Skeletal muscle tissue (tissue), 3 donors: ENCODE measurements at regions not wholly inside any gene's neighbourhood (a gene's known extent, or its start where the extent isn't known, plus 50 kb on each side); places are given as distances from the start of the nearest gene placed in this dataset.

Source experiments
- H3K27ac ChIP-seq: one replicate; pipeline ENCODE4 v1.7.0; 2013; ENCODE audit warnings: mild to moderate bottlenecking, low read depth, low read length, inconsistent platforms
- H3K27me3 ChIP-seq, 3 donors: one replicate each; pipeline ENCODE4 v1.7.0; 2013; ENCODE audit warnings: low read length in 3 of 3; ENCODE audit not compliant: control insufficient read depth in 3 of 3, insufficient read depth in 3 of 3
- H3K36me3 ChIP-seq, 3 donors: one replicate each; pipeline ENCODE4 v1.7.0; 2013; ENCODE audit warnings: low read length in 3 of 3; ENCODE audit not compliant: control insufficient read depth in 3 of 3, insufficient read depth in 3 of 3
- H3K4me1 ChIP-seq, 3 donors: one replicate each; pipeline ENCODE4 v1.7.0; 2013; ENCODE audit warnings: low read length in 3 of 3, mild to moderate bottlenecking in 3 of 3; ENCODE audit not compliant: control insufficient read depth in 3 of 3, insufficient read depth in 3 of 3
- H3K4me3 ChIP-seq, 3 donors: one replicate each; pipeline ENCODE4 v1.7.0; 2013; ENCODE audit warnings: low read length in 3 of 3
- H3K9ac ChIP-seq, 3 donors: one replicate each; pipeline ENCODE4 v1.7.0; 2013; ENCODE audit warnings: low read length in 3 of 3, mild to moderate bottlenecking in 3 of 3, moderate library complexity in 2 of 3, low read depth in 1 of 3
- H3K9me3 ChIP-seq, 3 donors: one replicate each; pipeline ENCODE4 v1.7.0; 2013; ENCODE audit warnings: low read length in 3 of 3; ENCODE audit not compliant: control insufficient read depth in 3 of 3
- donor health status: Osteomylitis.

DNA sequence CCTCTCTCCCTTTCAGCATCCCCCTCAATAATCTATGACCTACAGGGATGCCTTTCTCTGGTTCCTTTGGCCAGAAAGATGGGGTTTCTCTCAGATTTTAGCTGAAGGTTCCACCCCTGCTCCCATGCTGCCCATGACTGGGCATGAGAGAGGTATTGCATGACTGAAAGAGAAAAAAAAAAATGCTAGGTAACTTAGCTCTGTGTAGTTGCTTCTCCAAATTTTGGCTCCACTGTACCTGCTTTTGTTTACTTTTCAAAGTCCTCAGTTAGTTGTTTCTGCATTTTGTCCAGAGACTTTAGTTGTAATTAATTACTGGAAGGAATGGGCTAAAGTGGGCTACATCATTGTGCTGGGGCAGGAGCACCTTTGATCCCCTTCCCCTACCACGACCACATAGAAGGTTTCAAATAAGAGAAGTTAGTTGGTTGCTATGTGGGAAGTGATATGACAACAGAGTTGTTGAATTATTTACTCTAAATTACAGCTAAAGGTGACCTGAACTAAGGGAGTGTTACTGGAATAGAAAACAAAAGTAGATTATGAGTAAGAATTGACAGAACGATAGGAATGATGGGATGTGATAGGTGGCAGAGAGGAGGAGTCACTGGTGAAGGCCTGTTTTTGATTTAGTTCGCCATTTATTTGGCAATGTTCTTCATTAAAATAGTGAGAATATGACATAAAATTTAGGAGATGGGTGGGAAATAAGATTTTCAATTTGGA lies 605.4 kb upstream of the NR2F2 start:
- H3K4me1 ChIP-seq = no peaks in the 10 kb centered on the region
- no peak overlapping the region for H3K4me3 ChIP-seq
- H3K9ac ChIP-seq = no peak overlapping the region
- H3K36me3 ChIP-seq = no peaks in the 10 kb centered on the region
- H3K9me3 ChIP-seq = no peaks in the 10 kb centered on the region
- H3K27me3 ChIP-seq = no peaks in the 10 kb centered on the region
- no peak overlapping the region for H3K27ac ChIP-seq

DNA sequence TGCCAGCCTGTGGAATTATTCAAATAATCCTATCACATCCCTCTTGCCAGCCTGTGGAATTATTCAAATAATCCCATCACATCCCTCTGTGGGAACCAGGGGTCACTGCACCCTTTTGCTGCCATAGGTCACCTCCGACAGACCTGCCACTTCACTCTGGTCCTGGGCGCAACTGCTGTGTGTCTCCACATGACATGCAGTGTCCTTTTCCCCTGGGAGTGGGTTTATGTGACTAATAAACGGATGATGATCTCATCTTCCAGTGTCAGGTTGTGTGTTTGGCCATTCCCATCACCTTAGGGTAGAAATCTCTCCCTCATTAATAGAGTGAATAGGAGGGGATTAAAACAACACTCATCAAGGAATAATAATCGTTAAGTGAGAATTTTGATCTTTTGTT lies 603.6 kb upstream of the NR2F2 start:
- no peak overlapping the region for H3K27ac ChIP-seq
- no peaks in the 10 kb centered on the region for H3K27me3 ChIP-seq
- no peak overlapping the region for H3K9ac ChIP-seq
- no peak overlapping the region for H3K4me3 ChIP-seq
- no peaks in the 10 kb centered on the region for H3K4me1 ChIP-seq
- no peaks in the 10 kb centered on the region for H3K9me3 ChIP-seq
- no peaks in the 10 kb centered on the region for H3K36me3 ChIP-seq

- Histone ChIP-seq H3K27me3 (no peaks in the 10 kb centered on the region), H3K9ac (no peak overlapping the region), H3K36me3 (no peaks in the 10 kb centered on the region), H3K9me3 (no peaks in the 10 kb centered on the region), H3K4me3 (no peak overlapping the region), H3K4me1 (no peaks in the 10 kb centered on the region), H3K27ac (no peak overlapping the region)
Measured at GRCh38 chr15:95733931-95734330, 596.6 kb upstream of the NR2F2 start.

DNA sequence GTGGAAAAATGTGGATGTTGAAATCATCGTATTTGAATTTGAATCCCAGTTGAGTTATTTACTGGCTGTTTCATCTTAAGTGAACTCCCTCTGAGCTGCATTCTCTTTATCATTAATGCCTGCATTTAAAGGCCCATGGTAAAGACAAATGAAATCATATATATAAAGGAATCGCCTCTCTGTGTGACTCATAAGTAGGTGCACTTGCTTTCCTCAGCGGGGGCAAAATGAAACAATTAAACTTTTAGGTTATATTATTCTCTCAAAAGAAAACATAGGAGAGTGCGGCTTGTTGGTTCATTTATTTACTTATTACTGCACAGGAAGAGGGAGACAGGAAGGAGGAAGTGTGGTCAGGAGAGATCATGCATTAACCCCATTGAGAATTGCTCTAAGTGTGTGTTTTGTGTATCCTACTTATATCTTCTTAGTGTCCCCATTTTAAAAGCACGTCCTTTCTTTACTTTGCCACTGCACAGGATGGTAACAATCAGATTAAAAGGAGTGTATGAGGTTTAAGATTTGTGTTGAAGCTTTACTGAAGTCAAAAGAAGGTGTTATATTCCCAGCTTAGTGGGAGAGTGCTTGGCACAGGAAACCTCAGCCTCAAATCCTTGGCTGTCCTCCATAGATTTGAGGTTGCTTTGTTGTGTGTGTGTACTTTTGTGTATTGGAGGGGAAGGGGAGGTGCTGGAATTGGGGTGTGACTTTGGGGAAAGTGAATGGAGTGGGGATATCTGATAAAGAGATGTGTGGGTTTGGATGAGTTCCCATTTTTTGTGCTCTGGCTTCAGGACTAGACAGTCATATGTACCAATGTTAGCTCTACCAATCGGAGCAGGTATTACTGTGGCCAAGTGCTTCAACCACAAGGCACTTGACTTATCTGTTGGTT lies 595.8 kb upstream of the NR2F2 start:
- H3K36me3 ChIP-seq = no peaks in the 10 kb centered on the region
- no peaks in the 10 kb centered on the region for H3K4me1 ChIP-seq
- H3K27ac ChIP-seq = no peak overlapping the region
- H3K9ac ChIP-seq = no peak overlapping the region
- no peaks in the 10 kb centered on the region for H3K27me3 ChIP-seq
- no peaks in the 10 kb centered on the region for H3K9me3 ChIP-seq
- no peak overlapping the region for H3K4me3 ChIP-seq

DNA sequence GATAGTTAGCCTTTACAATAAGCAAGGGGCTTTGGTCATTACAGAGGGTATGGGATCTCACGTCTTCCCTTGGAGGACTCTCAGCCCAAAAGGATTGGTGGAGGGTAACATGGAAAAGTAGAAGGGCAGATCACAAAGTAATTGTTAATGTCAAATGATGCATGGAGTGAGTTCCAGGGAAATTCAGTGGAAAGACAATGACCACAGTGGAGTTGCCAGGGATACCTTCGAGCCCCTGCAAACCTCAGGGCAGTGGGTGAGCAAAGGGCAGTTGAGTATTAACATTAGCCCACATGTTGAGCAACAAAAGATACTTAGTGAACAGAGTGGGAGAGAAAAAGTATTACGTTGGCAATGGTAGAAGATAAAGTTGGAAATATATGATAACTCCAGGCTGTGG lies 593.4 kb upstream of the NR2F2 start:
- Histone ChIP-seq H3K4me3 (no peak overlapping the region), H3K9ac (no peak overlapping the region), H3K36me3 (no peaks in the 10 kb centered on the region), H3K27ac (no peak overlapping the region), H3K27me3 (no peaks in the 10 kb centered on the region), H3K9me3 (no peaks in the 10 kb centered on the region), H3K4me1 (no peaks in the 10 kb centered on the region)

DNA sequence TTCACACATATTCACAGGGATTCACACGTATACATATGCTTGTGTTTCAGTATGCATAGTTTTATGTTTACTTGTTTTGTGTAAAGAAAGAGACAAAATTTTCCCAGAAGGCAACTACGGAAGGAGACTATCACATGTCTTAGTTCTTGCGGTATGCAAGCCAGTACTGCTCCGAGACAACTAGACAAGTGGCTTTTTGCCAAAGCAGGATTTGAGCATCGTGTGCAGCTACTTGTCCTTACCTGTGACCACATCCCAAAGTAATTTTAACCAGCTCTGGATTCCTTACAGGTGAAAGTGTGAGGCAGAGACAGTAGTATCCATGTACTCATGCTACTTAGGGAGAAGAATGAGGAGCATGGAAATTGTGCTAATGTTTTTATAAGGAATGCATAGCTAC lies 591.4 kb upstream of the NR2F2 start:
- Histone ChIP-seq H3K27ac (no peak overlapping the region), H3K4me1 (no peaks in the 10 kb centered on the region), H3K4me3 (no peak overlapping the region), H3K36me3 (no peaks in the 10 kb centered on the region), H3K9ac (no peak overlapping the region), H3K27me3 (no peaks in the 10 kb centered on the region), H3K9me3 (no peaks in the 10 kb centered on the region)

DNA sequence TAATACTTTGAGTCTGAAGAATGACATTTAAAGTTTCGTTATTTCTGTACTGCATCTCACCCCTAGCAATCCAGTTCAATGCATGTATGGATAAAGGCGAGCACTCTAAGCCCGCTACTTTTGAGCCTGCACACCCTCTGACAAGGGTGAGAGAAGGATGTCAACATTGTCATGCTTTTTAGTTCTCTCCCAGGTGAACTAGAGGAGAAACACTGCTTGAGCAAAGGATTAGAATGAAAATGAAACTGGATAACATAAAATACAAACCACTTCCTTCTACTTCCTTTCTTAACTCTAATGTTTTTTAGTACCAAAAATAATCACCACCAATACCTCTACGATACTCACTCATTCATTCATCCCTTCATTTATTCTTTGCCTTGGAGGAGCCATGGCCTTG lies 588.7 kb upstream of the NR2F2 start:
- no peak overlapping the region for H3K27ac ChIP-seq
- H3K4me3 ChIP-seq = no peak overlapping the region
- no peaks in the 10 kb centered on the region for H3K4me1 ChIP-seq
- H3K27me3 ChIP-seq = no peaks in the 10 kb centered on the region
- H3K36me3 ChIP-seq = no peaks in the 10 kb centered on the region
- no peaks in the 10 kb centered on the region for H3K9me3 ChIP-seq
- no peak overlapping the region for H3K9ac ChIP-seq

DNA sequence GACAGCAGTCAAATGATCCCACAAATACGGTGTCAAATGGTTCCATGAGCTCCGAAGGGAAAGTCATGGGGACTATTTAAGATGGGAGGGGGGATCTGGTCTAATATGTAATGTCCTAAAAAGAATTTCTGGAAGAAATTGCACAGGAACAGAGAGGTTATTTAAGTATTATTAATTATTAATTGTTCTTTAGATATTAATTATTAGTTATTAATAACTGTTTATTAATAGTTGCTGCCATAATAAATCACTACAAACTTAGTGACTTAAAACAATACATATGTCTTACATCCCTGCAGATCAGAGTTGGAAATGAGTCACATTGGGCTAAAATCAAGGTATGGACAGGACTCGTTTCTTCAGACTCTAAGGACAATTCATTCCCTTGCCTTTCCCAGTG lies 588.2 kb upstream of the NR2F2 start:
- Histone ChIP-seq H3K9me3 (no peaks in the 10 kb centered on the region), H3K9ac (no peak overlapping the region), H3K27ac (no peak overlapping the region), H3K4me3 (no peak overlapping the region), H3K4me1 (no peaks in the 10 kb centered on the region), H3K36me3 (no peaks in the 10 kb centered on the region), H3K27me3 (no peaks in the 10 kb centered on the region)

DNA sequence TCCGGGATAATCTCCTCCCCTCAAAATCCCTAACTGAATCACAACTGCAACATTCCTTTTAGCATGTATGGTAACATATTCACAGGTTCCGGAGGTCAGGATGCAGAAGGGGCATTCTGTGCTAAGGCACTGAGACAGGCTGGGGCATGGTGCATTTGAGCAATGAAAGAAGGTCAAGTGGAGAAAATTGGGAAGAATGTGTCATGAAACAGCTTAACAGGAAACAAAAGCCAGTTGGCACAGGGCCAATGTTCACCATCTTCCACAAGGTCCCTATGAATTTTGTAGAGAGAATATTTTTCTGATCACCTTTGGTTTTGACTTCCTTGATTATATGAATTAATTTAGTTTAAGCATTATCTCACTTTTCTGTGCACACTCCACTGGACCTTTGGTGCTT lies 587.7 kb upstream of the NR2F2 start:
- Histone ChIP-seq H3K4me1 (no peaks in the 10 kb centered on the region), H3K27me3 (no peaks in the 10 kb centered on the region), H3K36me3 (no peaks in the 10 kb centered on the region), H3K4me3 (no peak overlapping the region), H3K9ac (no peak overlapping the region), H3K9me3 (no peaks in the 10 kb centered on the region), H3K27ac (no peak overlapping the region)

DNA sequence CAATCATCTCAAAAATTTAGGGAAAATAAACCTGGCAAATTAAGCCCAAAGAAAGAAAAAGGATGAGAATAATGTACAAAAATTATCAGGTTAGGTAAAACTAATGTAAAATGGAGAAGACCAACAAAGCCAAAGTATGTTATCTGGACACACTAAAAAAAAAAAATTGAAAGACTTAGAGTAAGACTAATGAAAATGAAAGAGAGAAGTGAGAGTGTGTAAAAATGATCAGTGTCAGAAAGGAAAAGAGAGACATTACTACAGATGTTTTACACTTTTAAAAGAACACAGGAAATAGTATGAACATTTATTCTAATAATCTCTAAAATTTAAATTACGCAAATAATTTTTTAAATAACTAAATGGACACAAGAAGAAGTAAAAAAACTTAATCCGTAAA lies 573.3 kb upstream of the NR2F2 start:
- H3K36me3 ChIP-seq = no peaks in the 10 kb centered on the region
- no peaks in the 10 kb centered on the region for H3K27me3 ChIP-seq
- no peak overlapping the region for H3K4me3 ChIP-seq
- H3K9me3 ChIP-seq = no peaks in the 10 kb centered on the region
- no peak overlapping the region for H3K9ac ChIP-seq
- H3K4me1 ChIP-seq = no peaks in the 10 kb centered on the region
- H3K27ac ChIP-seq = no peak overlapping the region
